Hepatocyte (in vitro differentiated cells): ENCODE measurements at regions not wholly inside any gene's neighbourhood (a gene's known extent, or its start where the extent isn't known, plus 50 kb on each side); places are given as distances from the start of the nearest gene placed in this dataset.

Experiments used
- DNase-seq: peaks from one replicate; pipeline ENCODE4 v3.0.0-alpha.2; 2016; ENCODE audit warnings: low spot score
- H2AFZ ChIP-seq: fragments of 200-600 bp; sonication (generic); 2 replicates; pipeline ENCODE4 v1.6.0; 2016; ENCODE audit warnings: antibody characterized with exemption, mild to moderate bottlenecking
- H3K27ac ChIP-seq: fragments of 200-600 bp; sonication (generic); 2 replicates; pipeline ENCODE4 v1.5.1; 2016; ENCODE audit warnings: mild to moderate bottlenecking
- H3K27me3 ChIP-seq: fragments of 200-600 bp; sonication (generic); 2 replicates; pipeline ENCODE4 v1.6.1; 2016
- H3K36me3 ChIP-seq: fragments of 200-600 bp; sonication (generic); replicated peaks from 2 replicates; pipeline ENCODE4 v1.5.1; 2016; ENCODE audit warnings: low read depth; ENCODE audit not compliant: insufficient read depth
- H3K4me1 ChIP-seq: fragments of 200-600 bp; sonication (generic); 2 replicates; pipeline ENCODE4 v1.5.1; 2016; ENCODE audit warnings: mild to moderate bottlenecking, moderate library complexity; ENCODE audit not compliant: insufficient read depth
- H3K4me2 ChIP-seq: fragments of 200-600 bp; sonication (generic); 2 replicates; pipeline ENCODE4 v1.6.0; 2016
- H3K4me3 ChIP-seq: fragments of 200-600 bp; sonication (generic); 2 replicates; pipeline ENCODE4 v1.5.1; 2016; ENCODE audit warnings: mild to moderate bottlenecking
- H3K79me2 ChIP-seq: fragments of 200-600 bp; sonication (generic); 2 replicates; pipeline ENCODE4 v1.6.0; 2017; ENCODE audit warnings: mild to moderate bottlenecking
- H3K9me2 ChIP-seq: fragments of 200-600 bp; sonication (generic); replicated peaks from 2 replicates; pipeline ENCODE4 v1.6.0; 2017; ENCODE audit warnings: mild to moderate bottlenecking; ENCODE audit not compliant: insufficient read depth
- H3K9me3 ChIP-seq: fragments of 200-600 bp; sonication (generic); 2 replicates; pipeline ENCODE4 v1.5.1; 2016; ENCODE audit warnings: low read depth, mild to moderate bottlenecking
- H4K20me1 ChIP-seq: fragments of 200-600 bp; sonication (generic); 2 replicates; pipeline ENCODE4 v1.6.0; 2016; ENCODE audit warnings: mild to moderate bottlenecking; ENCODE audit not compliant: insufficient read depth, poor library complexity, severe bottlenecking
- EZH2 ChIP-seq: fragments of 200-600 bp; sonication (generic); IDR thresholded peaks from 2 replicates; pipeline ENCODE4 v1.6.1; 2016; ENCODE audit warnings: antibody characterized with exemption, mild to moderate bottlenecking, borderline replicate concordance
- EZH2phosphoT487 ChIP-seq: fragments of 200-600 bp; sonication (generic); IDR thresholded peaks from one replicate; pipeline ENCODE4 v1.6.1; 2018; ENCODE audit warnings: antibody characterized with exemption, mild to moderate bottlenecking, low read depth, moderate library complexity; ENCODE audit not compliant: unreplicated experiment, severe bottlenecking
- WGBS: methylation state at CpG from one replicate; pipeline ENCODE4 v1.1.6; 2016; ENCODE audit warnings: low lambda C conversion rate; ENCODE audit errors: missing lambda C conversion rate; 5-methylcytosine and 5-hydroxymethylcytosine counted together
- TF ChIP-seq, protein P1 (sequence below): fragments of 200-600 bp; sonication (generic); IDR thresholded peaks from 2 replicates; pipeline ENCODE4 v1.5.1; 2016; ENCODE audit warnings: antibody characterized with exemption, mild to moderate bottlenecking; ENCODE audit not compliant: poor library complexity

DNA sequence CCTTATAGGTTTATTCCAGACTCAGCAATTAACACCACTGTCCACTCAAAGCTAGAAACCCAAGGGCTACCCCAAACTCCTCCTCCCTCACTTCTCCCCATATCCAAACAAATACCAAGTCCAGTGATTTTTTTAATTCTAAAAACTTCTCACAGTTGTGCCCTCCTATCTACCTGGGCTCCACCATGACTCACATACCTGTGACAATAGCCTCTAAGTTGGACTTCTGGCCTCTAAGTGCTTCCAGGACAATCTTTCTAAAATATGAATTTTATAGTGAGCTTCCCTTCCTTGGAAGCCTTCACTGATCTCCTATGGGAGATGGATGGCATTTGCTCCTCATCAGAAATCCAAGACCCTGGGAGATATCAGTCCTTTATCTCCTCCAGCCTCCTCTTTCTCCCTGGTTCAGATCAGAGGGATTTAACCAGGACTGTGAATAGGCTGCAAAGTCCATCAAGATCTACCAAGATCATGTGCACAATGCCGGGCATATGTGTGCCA, 219.3 kb downstream of the TOMM20 start:
- no peaks in the 10 kb centered on the region for H4K20me1 ChIP-seq
- H3K9me3 ChIP-seq = no peaks in the 10 kb centered on the region
- no peak for DNase-seq
- H3K27me3 ChIP-seq = no peaks in the 10 kb centered on the region
- H3K4me3 ChIP-seq = no peak overlapping the region
- H3K4me2 ChIP-seq = no peak overlapping the region
- no peak overlapping the region for H2AFZ ChIP-seq
- H3K9me2 ChIP-seq = no peaks in the 10 kb centered on the region
- no peaks in the 10 kb centered on the region for H3K36me3 ChIP-seq
- H3K27ac ChIP-seq = peak overlapping the region; percentile 96
- TF ChIP-seq EZH2 (no peak), EZH2phosphoT487 (no peak)
- TF ChIP-seq, protein P1, sequence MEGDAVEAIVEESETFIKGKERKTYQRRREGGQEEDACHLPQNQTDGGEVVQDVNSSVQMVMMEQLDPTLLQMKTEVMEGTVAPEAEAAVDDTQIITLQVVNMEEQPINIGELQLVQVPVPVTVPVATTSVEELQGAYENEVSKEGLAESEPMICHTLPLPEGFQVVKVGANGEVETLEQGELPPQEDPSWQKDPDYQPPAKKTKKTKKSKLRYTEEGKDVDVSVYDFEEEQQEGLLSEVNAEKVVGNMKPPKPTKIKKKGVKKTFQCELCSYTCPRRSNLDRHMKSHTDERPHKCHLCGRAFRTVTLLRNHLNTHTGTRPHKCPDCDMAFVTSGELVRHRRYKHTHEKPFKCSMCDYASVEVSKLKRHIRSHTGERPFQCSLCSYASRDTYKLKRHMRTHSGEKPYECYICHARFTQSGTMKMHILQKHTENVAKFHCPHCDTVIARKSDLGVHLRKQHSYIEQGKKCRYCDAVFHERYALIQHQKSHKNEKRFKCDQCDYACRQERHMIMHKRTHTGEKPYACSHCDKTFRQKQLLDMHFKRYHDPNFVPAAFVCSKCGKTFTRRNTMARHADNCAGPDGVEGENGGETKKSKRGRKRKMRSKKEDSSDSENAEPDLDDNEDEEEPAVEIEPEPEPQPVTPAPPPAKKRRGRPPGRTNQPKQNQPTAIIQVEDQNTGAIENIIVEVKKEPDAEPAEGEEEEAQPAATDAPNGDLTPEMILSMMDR = no peak
- WGBS = 89% methylated on average over 1 of the region's 1 CpG
- peaks cover 28% of the 10 kb centered on the region for H3K4me1 ChIP-seq
- H3K79me2 ChIP-seq = no peaks in the 10 kb centered on the region

DNA sequence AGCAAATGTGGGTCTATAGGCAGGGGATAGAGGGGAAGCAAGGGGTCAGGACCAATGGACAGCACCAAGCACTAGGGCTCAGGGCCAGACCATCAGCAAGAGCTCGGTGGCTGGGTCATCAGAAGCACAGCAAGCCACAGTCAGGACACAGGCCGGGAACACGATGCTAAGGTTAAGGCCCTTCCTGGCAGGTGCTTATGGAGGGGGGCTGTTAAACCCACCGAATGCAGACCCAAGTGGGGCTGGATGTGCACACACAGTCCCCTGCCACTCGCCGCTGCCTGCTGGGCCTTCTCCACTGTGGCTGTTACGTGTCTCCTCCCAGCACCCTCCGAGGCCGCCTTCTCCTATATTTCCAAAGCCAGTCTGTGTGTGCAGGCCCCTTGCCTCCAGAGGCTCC, 220.1 kb downstream of the TOMM20 start:
- Histone ChIP-seq H3K4me2 (peak overlapping the region; percentile 16), H3K9me2 (no peaks in the 10 kb centered on the region), H3K36me3 (no peaks in the 10 kb centered on the region), H3K27ac (peak overlapping the region; percentile 96), H3K4me3 (no peak overlapping the region), H3K79me2 (no peaks in the 10 kb centered on the region), H3K9me3 (no peaks in the 10 kb centered on the region), H2AFZ (no peak overlapping the region), H3K4me1 (peaks cover 28% of the 10 kb centered on the region), H4K20me1 (no peaks in the 10 kb centered on the region), H3K27me3 (no peaks in the 10 kb centered on the region)
- TF ChIP-seq, protein P1 = no peak
- TF ChIP-seq EZH2phosphoT487 = no peak
- no peak for TF ChIP-seq EZH2
- 83% methylated on average over 9 of the region's 9 CpGs for whole genome bisulfite sequencing
- no peak for DNase-seq

DNA sequence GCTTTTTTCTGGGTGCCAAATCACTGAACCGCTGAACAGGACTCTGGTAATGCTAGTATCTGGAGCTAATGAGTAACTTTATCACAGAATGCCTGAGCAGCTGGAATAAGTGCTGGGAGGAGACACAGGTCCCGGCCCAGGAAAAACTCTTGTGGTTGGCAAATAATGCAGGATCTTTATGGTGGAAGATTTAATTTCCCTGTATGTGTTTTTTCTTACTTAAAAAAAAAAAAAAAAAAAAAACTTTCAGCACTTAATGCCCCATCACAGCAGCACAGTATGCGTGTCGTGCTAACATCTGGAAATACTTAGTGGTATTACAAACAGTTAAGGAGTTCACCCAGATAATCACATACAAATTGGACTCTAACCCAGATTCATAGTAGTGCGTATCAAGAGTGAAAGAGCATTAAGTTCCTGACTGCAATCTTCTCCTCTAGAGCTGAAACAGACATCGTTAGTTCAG, 220.7 kb downstream of the TOMM20 start:
- H3K79me2 ChIP-seq = no peaks in the 10 kb centered on the region
- peak overlapping the region; percentile 96 for H3K27ac ChIP-seq
- no peaks in the 10 kb centered on the region for H4K20me1 ChIP-seq
- peaks cover 28% of the 10 kb centered on the region for H3K4me1 ChIP-seq
- no peaks in the 10 kb centered on the region for H3K36me3 ChIP-seq
- TF ChIP-seq EZH2phosphoT487 (no peak), EZH2 (no peak)
- TF ChIP-seq, protein P1 = no peak
- no peaks in the 10 kb centered on the region for H3K9me2 ChIP-seq
- 28% methylated on average over 6 of the region's 6 CpGs for WGBS
- H2AFZ ChIP-seq = no peak overlapping the region
- H3K4me3 ChIP-seq = no peak overlapping the region
- H3K27me3 ChIP-seq = no peaks in the 10 kb centered on the region
- no peaks in the 10 kb centered on the region for H3K9me3 ChIP-seq
- H3K4me2 ChIP-seq = peak overlapping the region; percentile 45
- peak; percentile 58 for DNase-seq
